Trophoblast cell (in vitro differentiated cells and primary cell): ENCODE measurements at regions not wholly inside any gene's neighbourhood (a gene's known extent, or its start where the extent isn't known, plus 50 kb on each side); places are given as distances from the start of the nearest gene placed in this dataset.
A peak's percentile ranks its signal among the peaks of the same experiment; 100 is the strongest.
"Not testable (repeated sequence)": the region's sequence is repeated elsewhere in the genome, so short reads cannot be mapped to it uniquely, and the experiment has no call there.

Source experiments
- DNase-seq, 2 donors: peaks; one replicate each; pipeline ENCODE4 v3.0.0-alpha.2; 2016
- H2AFZ ChIP-seq: 2 replicates; pipeline ENCODE4 v1.6.1; 2013; ENCODE audit warnings: low read length, moderate library complexity, mild to moderate bottlenecking; ENCODE audit not compliant: insufficient read depth, poor library complexity
- H2AK5ac ChIP-seq: 2 replicates; pipeline ENCODE4 v1.6.1; 2013; ENCODE audit warnings: mild to moderate bottlenecking, low read length
- H2BK120ac ChIP-seq: 2 replicates; pipeline ENCODE4 v1.6.1; 2013; ENCODE audit warnings: low read length, mild to moderate bottlenecking, moderate library complexity; ENCODE audit not compliant: insufficient read depth, poor library complexity
- H2BK12ac ChIP-seq: 2 replicates; pipeline ENCODE4 v1.6.1; 2013; ENCODE audit warnings: mild to moderate bottlenecking, low read length, moderate library complexity
- H2BK5ac ChIP-seq: 2 replicates; pipeline ENCODE4 v1.6.1; 2013; ENCODE audit warnings: low read length, low read depth, moderate library complexity, mild to moderate bottlenecking; ENCODE audit not compliant: poor library complexity
- H3K14ac ChIP-seq: 2 replicates; pipeline ENCODE4 v1.6.1; 2013; ENCODE audit warnings: mild to moderate bottlenecking, low read length
- H3K18ac ChIP-seq: 2 replicates; pipeline ENCODE4 v1.6.1; 2013; ENCODE audit warnings: mild to moderate bottlenecking, low read length
- H3K23ac ChIP-seq: 2 replicates; pipeline ENCODE4 v1.6.1; 2013; ENCODE audit warnings: low read length
- H3K27ac ChIP-seq: 2 replicates; pipeline ENCODE4 v1.5.1; 2013; ENCODE audit warnings: low read depth, mild to moderate bottlenecking, inconsistent platforms, low read length, moderate library complexity
- H3K27me3 ChIP-seq: 2 replicates; pipeline ENCODE4 v1.6.1; 2013; ENCODE audit warnings: inconsistent platforms, mild to moderate bottlenecking, low read length, moderate library complexity; ENCODE audit not compliant: insufficient read depth
- H3K36me3 ChIP-seq, 2 experiments: 1 replicate in 1 of 2; 2 replicates in 1 of 2; pipeline ENCODE4 v1.6.1; 2013; ENCODE audit warnings: low read length in 2 of 2, mild to moderate bottlenecking in 2 of 2, moderate library complexity in 1 of 2; ENCODE audit not compliant: insufficient read depth in 2 of 2, control insufficient read depth in 1 of 2
- H3K4ac ChIP-seq: 2 replicates; pipeline ENCODE4 v1.6.1; 2013; ENCODE audit warnings: low read depth, mild to moderate bottlenecking, low read length, moderate library complexity
- H3K4me1 ChIP-seq, 2 experiments: 1 replicate in 1 of 2; 2 replicates in 1 of 2; pipeline ENCODE4 v1.6.1; 2013; ENCODE audit warnings: low read length in 2 of 2, mild to moderate bottlenecking in 2 of 2, moderate library complexity in 1 of 2; ENCODE audit not compliant: insufficient read depth in 2 of 2, control insufficient read depth in 1 of 2
- H3K4me2 ChIP-seq: 2 replicates; pipeline ENCODE4 v1.6.1; 2013; ENCODE audit warnings: inconsistent platforms, mild to moderate bottlenecking, low read length, moderate library complexity
- H3K4me3 ChIP-seq: 2 replicates; pipeline ENCODE4 v1.5.1; 2013; ENCODE audit warnings: mild to moderate bottlenecking, low read depth, low read length, inconsistent platforms
- H3K79me1 ChIP-seq: one replicate; pipeline ENCODE4 v1.6.1; 2013; ENCODE audit warnings: low read length
- H3K79me2 ChIP-seq: 2 replicates; pipeline ENCODE4 v1.6.1; 2013; ENCODE audit warnings: low read length, mild to moderate bottlenecking; ENCODE audit not compliant: control insufficient read depth, insufficient read depth, poor library complexity
- H3K9ac ChIP-seq: 2 replicates; pipeline ENCODE4 v1.6.1; 2013; ENCODE audit warnings: mild to moderate bottlenecking, low read length
- H3K9me3 ChIP-seq: 2 replicates; pipeline ENCODE4 v1.6.1; 2013; ENCODE audit warnings: low read depth, mild to moderate bottlenecking, control low read depth, inconsistent platforms, low read length; ENCODE audit not compliant: insufficient read depth
- H4K12ac ChIP-seq: 2 replicates; pipeline ENCODE4 v1.6.1; 2013; ENCODE audit warnings: low read depth, mild to moderate bottlenecking, low read length, moderate library complexity
- H4K8ac ChIP-seq: 2 replicates; pipeline ENCODE4 v1.6.1; 2013; ENCODE audit warnings: low read depth, mild to moderate bottlenecking, low read length, moderate library complexity
- H4K91ac ChIP-seq: one replicate; pipeline ENCODE4 v1.6.1; 2013; ENCODE audit warnings: low read depth, mild to moderate bottlenecking, low read length, moderate library complexity
- WGBS: extraction: QIAGEN DNeasy Blood & Tissue Kit; methylation state at CpG from one replicate; pipeline ENCODE4 v1.1.7; 2013; ENCODE audit warnings: missing lambda C conversion rate; ENCODE audit not compliant: insufficient read length, insufficient coverage; ENCODE audit errors: extremely low coverage; 5-methylcytosine and 5-hydroxymethylcytosine counted together

GRCh38 chr7:142481548-142481947 lies 223.7 kb upstream of the PRSS58 start:
- H4K8ac ChIP-seq = no peak overlapping the region
- H2BK5ac ChIP-seq = no peak overlapping the region
- H3K4me3 ChIP-seq = no peak overlapping the region
- H2BK12ac ChIP-seq = no peak overlapping the region
- no peaks in the 10 kb centered on the region for H3K79me1 ChIP-seq
- no peaks in the 10 kb centered on the region for H3K9me3 ChIP-seq
- H2BK120ac ChIP-seq = no peak overlapping the region
- H3K9ac ChIP-seq = no peak overlapping the region
- H3K23ac ChIP-seq = no peak overlapping the region
- H2AFZ ChIP-seq = no peak overlapping the region
- no peak overlapping the region for H4K12ac ChIP-seq
- H3K4ac ChIP-seq = no peak overlapping the region
- H3K4me2 ChIP-seq = no peak overlapping the region
- no CpG with 5 or more reads among the region's 2 CpGs for WGBS
- H3K4me1 ChIP-seq = peaks cover 4 to 5% of the 10 kb centered on the region in 2 experiments
- H3K27me3 ChIP-seq = no peaks in the 10 kb centered on the region
- H4K91ac ChIP-seq = no peak overlapping the region
- H3K14ac ChIP-seq = no peak overlapping the region
- H3K79me2 ChIP-seq = no peaks in the 10 kb centered on the region
- no peak overlapping the region for H3K18ac ChIP-seq
- no peaks in the 10 kb centered on the region for H3K36me3 ChIP-seq
- no peak overlapping the region for H3K27ac ChIP-seq
- peak in 1 of 2 donors; percentile 9 for DNase-seq
- no peak overlapping the region for H2AK5ac ChIP-seq

- no CpG with 5 or more reads among the region's 9 CpGs for WGBS
- no peak overlapping the region for H2BK120ac ChIP-seq
- H3K23ac ChIP-seq = no peak overlapping the region
- peaks cover 4 to 9% of the 10 kb centered on the region in 2 experiments for H3K4me1 ChIP-seq
- no peak overlapping the region for H3K18ac ChIP-seq
- H3K9me3 ChIP-seq = no peaks in the 10 kb centered on the region
- peak in 1 of 2 donors; percentile 67 for DNase-seq
- no peak overlapping the region for H2AFZ ChIP-seq
- H2BK5ac ChIP-seq = no peak overlapping the region
- H4K91ac ChIP-seq = no peak overlapping the region
- H3K4ac ChIP-seq = no peak overlapping the region
- no peak overlapping the region for H2AK5ac ChIP-seq
- no peaks in the 10 kb centered on the region for H3K79me1 ChIP-seq
- H3K36me3 ChIP-seq = no peaks in the 10 kb centered on the region
- no peak overlapping the region for H3K9ac ChIP-seq
- H3K4me2 ChIP-seq = peak overlapping the region; percentile 15
- H3K4me3 ChIP-seq = no peak overlapping the region
- H3K27ac ChIP-seq = no peak overlapping the region
- H3K27me3 ChIP-seq = no peaks in the 10 kb centered on the region
- no peak overlapping the region for H4K12ac ChIP-seq
- no peak overlapping the region for H4K8ac ChIP-seq
- H2BK12ac ChIP-seq = no peak overlapping the region
- H3K14ac ChIP-seq = no peak overlapping the region
- no peaks in the 10 kb centered on the region for H3K79me2 ChIP-seq
Measured at GRCh38 chr7:142478479-142479220, 220.8 kb upstream of the PRSS58 start.

- not testable (repeated sequence) for H3K27ac ChIP-seq, H3K9ac ChIP-seq, H2AFZ ChIP-seq, H2BK5ac ChIP-seq, DNase-seq, H3K36me3 ChIP-seq, H3K4me2 ChIP-seq, H3K79me1 ChIP-seq, H2BK120ac ChIP-seq, H2BK12ac ChIP-seq, H3K14ac ChIP-seq, H3K27me3 ChIP-seq, H4K91ac ChIP-seq, H3K4me1 ChIP-seq, H4K12ac ChIP-seq, H3K4me3 ChIP-seq, H3K79me2 ChIP-seq, H3K4ac ChIP-seq, H3K18ac ChIP-seq, H3K9me3 ChIP-seq, H4K8ac ChIP-seq, H3K23ac ChIP-seq, H2AK5ac ChIP-seq
- WGBS = no CpG with 5 or more reads among the region's 5 CpGs
Measured at GRCh38 chr7:142477801-142478200, 219.9 kb upstream of the PRSS58 start.

GRCh38 chr7:142477079-142477651 lies 219.3 kb upstream of the PRSS58 start:
- Histone ChIP-seq H4K91ac (no peak overlapping the region), H3K4me2 (no peak overlapping the region), H3K23ac (no peak overlapping the region), H3K9ac (no peak overlapping the region), H3K14ac (no peak overlapping the region), H3K79me2 (no peaks in the 10 kb centered on the region), H3K27me3 (no peaks in the 10 kb centered on the region), H2BK5ac (no peak overlapping the region), H3K18ac (no peak overlapping the region), H2AFZ (no peak overlapping the region), H3K4me3 (no peak overlapping the region), H3K4me1 (peaks cover 4 to 9% of the 10 kb centered on the region in 2 experiments), H3K4ac (no peak overlapping the region), H3K27ac (no peak overlapping the region), H3K79me1 (no peaks in the 10 kb centered on the region), H2BK120ac (no peak overlapping the region), H3K36me3 (no peaks in the 10 kb centered on the region), H2BK12ac (no peak overlapping the region), H4K12ac (no peak overlapping the region), H3K9me3 (no peaks in the 10 kb centered on the region), H2AK5ac (no peak overlapping the region), H4K8ac (no peak overlapping the region)
- no peak for DNase-seq
- WGBS = no CpG with 5 or more reads among the region's 3 CpGs
